NOMO-1 treated with dmso at 0.1 percent for 144 hours (cell line): ENCODE measurements at regions not wholly inside any gene's neighbourhood (a gene's known extent, or its start where the extent isn't known, plus 50 kb on each side); places are given as distances from the start of the nearest gene placed in this dataset.
"Not testable (repeated sequence)": the region's sequence is repeated elsewhere in the genome, so short reads cannot be mapped to it uniquely, and the experiment has no call there.

Source experiments
- DNase-seq: peaks from one replicate; lab custom pipeline; 2025; ENCODE audit not compliant: unreplicated experiment; lab: John Stamatoyannopoulos, UW

- DNase-seq: peak; percentile 13
Measured at GRCh38 chr5:112533362-112533761, 114.3 kb upstream of the EPB41L4A start.

- no peak for DNase-seq
Measured at GRCh38 chr5:112534067-112534583, 115.0 kb upstream of the EPB41L4A start.

DNA sequence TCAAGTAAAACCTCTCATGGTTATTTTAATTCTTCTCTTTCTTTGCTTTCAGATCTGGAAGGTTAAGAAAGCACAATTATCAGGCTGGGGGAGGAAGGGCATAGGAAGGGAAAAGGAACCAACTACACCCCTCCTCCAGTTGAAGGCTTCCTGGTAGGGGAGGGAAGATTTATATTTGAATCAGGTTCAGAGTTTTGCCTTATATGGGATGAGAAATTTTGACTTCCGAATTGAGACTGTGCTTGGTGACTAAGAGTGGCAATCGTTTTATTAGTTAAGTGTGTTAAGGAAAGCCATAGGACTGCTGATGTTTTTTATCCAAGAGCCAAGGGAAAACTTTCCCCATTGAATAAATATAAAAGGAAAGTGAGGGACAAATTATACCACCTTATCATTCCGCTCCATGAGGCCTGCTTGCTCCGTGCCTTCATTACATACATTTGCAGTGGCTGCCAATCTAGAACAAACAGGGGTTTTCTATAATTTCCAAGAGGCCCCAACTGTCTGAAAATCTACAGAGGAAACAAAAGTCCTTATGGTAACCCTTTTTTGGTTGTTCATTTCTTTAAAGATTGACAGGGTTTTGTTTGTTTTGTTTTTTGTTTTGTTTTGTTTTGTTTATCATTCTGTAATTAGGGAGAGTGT lies 115.7 kb upstream of the EPB41L4A start:
- peak; percentile 64 for DNase-seq

DNA sequence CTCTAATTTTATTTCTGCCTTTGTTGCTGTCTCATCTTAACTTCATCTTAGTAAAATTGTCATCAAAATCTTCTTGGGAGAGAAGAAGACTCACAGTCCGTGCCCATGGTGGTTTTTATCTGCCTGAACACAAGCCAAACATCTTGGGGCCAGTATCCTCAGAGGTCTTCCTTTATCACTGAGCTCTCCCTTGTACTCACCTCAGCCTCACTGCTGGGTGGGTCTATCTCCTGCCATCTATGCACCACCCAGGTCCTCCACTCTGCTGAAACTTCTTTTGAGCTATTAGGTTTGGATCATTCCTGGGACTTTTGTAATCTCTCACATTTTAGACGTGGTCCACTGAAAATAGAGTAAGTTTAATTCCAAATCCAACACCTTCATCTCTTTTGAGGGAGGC lies 116.3 kb upstream of the EPB41L4A start:
- no peak for DNase-seq

GRCh38 chr5:112544558-112544957 lies 125.5 kb upstream of the EPB41L4A start:
- not testable (repeated sequence) for DNase-seq

DNA sequence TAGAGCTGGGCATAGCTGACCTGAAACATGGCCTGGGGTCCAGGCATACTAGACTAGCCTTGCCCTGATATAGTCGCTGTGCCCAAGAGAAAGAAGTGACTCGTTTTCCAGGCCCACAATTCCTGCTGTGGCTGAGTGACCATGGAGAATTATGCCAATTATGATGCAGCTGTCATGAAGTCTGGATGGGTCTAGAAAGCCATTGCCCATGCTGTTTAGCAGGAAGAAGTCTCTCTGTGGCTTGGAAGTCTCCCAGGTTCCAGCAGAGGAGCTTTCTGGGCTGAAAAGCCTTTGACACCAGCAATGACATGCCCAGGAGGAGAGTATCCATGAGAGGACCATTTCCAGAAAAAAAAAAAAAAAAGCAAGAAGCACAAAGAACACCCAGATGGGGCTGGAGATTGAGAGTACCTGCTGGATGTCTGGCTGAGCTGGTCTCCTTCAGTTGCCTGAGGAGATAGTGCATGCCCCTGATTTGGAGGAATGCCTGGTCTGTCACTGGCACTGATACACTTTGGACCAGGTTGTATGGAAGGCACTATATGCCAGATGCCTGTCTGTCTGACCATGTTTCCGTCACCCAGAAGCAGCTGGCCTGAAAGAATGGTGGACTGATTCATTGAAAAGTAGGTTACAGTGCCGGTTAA lies 128.0 kb upstream of the EPB41L4A start:
- DNase-seq: no peak

DNA sequence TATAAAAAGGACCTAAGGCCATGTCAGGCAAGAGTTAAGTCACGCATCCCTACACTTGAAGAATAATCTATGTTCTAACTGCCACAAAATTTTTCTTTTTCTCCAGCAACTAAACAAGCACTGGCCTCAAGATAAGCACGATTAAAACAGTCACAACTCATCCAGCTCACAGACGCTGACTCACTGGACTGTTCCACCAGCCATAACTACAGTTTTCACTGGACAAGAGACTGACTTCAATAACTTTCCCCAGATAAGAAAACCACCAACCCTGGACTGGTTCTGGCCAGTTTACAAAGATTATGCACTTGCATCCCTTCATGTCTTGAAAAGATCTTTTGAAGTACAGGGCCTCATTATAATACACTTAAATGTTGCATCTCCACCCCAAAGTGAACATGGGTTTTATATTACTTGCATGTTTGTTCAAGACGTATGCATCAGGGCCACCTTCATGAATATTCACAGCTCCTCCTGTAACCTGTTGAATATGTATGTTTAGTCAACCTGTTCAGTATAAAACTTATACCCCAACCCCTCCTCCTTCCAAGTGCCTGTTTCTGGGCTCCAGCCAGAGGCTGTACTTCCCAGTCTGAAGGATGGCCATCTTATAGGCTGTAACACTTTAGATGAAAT lies 129.3 kb upstream of the EPB41L4A start:
- DNase-seq: no peak

GRCh38 chr5:112549127-112549526 lies 130.1 kb upstream of the EPB41L4A start:
- DNase-seq: no peak

GRCh38 chr5:112549605-112550166 lies 130.6 kb upstream of the EPB41L4A start:
- no peak for DNase-seq

DNA sequence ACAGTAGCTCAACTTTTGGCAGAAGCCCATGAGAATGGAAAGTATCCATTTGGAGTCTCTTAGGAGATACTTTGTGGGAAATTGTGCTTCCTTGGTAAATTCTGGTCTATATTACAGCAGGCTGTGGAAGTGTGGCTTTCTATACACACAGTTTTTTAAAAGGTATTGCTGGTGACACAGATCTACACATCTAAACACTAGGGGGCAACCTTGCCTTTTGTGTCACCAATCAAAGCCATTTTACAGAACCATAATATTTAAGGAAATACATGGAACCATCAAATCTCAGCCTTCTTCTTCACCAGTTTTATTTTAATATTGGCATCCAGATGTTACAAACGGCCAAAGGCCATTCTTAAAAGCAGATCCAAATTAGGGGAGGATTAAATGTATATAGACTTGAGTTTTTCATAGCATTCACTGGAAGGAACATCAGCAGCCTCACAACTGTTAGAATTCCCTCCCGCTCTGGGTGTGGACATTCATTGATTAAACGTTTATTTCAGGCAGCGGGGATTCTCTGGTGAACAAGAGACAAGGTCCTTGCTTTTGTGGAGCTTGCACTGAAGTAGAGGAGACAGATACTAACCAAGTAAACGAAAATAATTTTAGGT lies 132.4 kb upstream of the EPB41L4A start:
- DNase-seq: no peak

DNA sequence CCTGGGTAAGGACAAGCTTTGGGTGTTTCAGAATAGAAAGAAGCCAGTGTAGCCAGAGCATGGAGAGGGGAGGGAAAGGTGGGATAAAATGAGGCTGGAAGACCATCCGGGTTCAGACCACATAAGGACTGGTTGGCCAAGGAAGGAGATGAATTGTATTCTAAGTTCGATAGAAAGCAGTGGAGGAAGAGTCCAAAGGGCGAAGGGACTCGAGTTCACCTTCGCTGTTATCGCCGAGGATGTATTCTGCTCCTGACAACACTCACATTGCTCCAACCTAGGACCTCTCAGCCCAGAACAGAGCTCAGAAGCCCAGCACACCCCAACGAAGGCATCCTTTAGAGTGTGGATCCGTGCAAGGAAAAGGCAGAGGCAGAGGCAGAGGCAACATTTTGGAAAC lies 133.1 kb upstream of the EPB41L4A start:
- no peak for DNase-seq

DNA sequence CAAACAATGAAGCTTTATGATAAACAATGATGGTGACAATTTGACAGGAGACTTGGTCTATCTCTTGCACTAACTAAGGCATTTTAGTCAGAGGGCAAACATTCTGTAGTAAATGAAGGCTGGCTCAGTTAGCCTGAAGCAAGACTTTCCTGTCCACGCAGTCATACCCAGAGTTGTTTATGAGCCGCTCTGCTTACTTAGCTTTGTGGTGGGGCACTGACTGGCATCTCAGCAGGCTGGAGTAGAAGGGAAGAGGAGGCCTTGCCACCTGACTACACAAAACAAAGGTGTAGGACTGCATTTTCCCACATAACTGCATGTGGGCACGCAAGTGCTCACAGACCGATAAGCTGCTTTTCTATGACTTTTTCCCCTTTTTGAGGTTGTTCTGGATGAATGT lies 133.7 kb upstream of the EPB41L4A start:
- DNase-seq: no peak

DNA sequence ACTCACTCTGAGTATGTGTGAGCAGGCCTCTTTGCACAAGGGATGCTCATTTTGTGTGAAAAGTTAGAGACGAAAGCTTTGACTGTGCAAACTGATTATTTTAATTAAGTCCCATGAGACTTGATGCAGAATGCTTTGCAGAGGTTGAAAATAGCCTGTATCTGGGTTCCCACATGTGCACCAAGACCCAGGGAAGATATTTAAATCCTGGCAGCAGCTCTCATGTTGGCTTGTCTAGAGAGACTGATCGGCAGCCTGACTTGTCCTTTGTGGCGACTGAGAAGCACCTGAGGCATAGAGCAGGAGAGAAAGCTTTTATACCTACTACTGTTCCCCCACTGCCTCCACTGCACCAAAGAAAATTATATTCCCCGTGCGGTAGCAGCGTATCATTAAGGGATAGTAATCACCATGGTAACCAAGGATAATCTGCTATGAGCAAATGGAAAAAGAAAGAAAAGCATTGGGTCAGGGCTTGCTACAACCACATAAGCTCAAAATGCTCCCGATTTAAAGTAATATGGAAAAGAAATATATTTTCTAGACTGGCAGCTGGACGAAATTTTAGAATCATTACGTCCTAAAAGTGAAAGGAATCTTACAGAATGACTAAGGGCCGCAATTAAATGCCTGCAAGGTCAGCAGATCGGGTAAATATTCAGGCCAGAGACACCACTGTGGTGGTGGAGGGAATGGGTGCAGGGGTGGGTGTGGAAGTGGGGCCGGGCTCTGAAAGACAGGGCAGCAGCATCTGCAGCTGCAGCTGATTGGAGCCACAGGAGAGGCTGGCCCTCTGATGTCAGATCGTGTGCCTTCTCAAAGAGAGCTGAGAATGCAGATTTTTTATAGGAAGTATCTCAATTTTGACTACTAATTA lies 135.3 kb upstream of the EPB41L4A start:
- DNase-seq: no peak

DNA sequence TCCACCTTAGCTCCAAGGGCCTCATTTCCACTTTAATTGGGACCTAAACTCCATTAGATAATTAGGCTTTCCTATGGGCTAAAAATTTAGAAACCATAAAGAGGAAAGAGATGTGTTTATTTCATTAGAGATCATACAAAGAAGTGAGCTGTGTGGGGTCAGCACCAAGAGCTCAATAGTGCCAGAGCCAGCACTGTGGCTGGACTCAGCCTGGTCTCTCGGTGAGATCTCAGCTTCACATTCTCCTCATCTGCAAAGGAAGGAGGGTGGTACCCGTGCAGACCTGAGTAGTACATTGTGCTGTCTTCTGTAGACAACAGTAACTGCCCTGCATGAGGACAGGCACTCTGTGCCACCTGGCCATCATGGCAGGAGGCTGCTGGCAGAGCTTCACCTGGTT lies 136.1 kb upstream of the EPB41L4A start:
- DNase-seq: no peak

- DNase-seq: no peak
Measured at GRCh38 chr5:112555691-112556090, 136.6 kb upstream of the EPB41L4A start.

GRCh38 chr5:112559501-112559900 lies 140.4 kb upstream of the EPB41L4A start:
- DNase-seq: not testable (repeated sequence)

DNA sequence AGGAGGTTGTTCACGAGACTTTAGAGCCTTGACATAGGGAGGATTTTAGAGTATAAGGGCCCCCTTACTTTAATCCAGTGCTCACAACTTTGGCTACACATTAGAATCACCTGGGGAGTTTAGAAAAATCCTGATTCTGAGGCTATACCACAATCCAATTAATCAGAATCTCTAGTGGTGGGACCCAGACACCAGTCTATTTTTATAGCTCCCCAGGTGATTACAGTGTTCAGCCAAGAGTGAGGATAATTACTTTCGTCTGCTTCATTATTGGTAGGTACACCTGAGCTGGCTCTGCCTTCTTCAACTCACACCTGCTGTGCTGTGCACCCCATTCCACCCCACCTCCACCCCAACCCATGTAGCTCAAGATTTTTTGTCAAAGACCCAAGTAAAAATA lies 141.3 kb upstream of the EPB41L4A start:
- no peak for DNase-seq

- DNase-seq: no peak
Measured at GRCh38 chr5:112563169-112563826, 144.2 kb upstream of the EPB41L4A start.

- no peak for DNase-seq
Measured at GRCh38 chr5:112566251-112566650, 147.2 kb upstream of the EPB41L4A start.

DNA sequence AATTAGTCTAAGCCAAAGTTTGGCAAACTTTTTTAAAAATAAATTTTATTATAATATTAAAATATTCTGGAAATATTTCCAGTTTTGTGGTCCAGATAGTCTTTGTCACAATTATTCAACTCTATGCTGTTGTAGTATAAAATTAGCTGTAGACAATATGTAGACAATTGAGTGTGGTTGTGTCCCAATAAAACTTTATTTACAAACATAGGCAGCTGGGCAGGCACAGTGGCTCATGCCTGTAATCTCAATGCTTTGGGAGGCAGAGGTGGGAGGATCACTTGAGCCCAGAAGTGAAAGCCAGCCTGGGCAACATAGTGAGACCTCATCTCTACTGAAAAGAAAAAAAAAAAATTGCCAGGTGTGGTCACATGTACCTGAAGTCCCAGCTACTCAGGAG lies 150.5 kb upstream of the EPB41L4A start:
- DNase-seq: no peak
